Lower leg skin (tissue), 4 donors: ENCODE measurements at regions not wholly inside any gene's neighbourhood (a gene's known extent, or its start where the extent isn't known, plus 50 kb on each side); places are given as distances from the start of the nearest gene placed in this dataset.
"Not testable (repeated sequence)": the region's sequence is repeated elsewhere in the genome, so short reads cannot be mapped to it uniquely, and the experiment has no call there.

Source experiments
- DNase-seq, 2 donors: peaks; one replicate each; pipeline ENCODE4 v3.0.0-alpha.2; 2019; ENCODE audit warnings: low spot score in 2 of 2
- H3K4me3 ChIP-seq: fragments of 200-600 bp; sonication (generic); 2 replicates; pipeline ENCODE4 v1.5.1; 2017; ENCODE audit warnings: mild to moderate bottlenecking, low read depth; ENCODE audit not compliant: poor library complexity, severe bottlenecking
- POLR2A ChIP-seq, 2 donors: fragments of 450-650 bp; IDR thresholded peaks; one replicate each; pipeline ENCODE4 v1.6.1; 2016 to 2017; ENCODE audit warnings: antibody characterized with exemption in 2 of 2, mild to moderate bottlenecking in 1 of 2, moderate library complexity in 1 of 2
- WGBS, 2 donors: methylation state at CpG; one replicate each; pipeline ENCODE4 v1.1.5; 2018; 5-methylcytosine and 5-hydroxymethylcytosine counted together
- intact Hi-C: fragments of 100-400 bp; cut with DNase I; formaldehyde crosslinking; loops from one replicate; pipeline ENCODE4 v1.15.0; 2023; ENCODE audit warnings: low total_unique reads
- TF ChIP-seq, protein P1 (sequence below), 3 donors: fragments of 450-650 bp; IDR thresholded peaks; one replicate each; pipeline ENCODE4 v1.5.1; 2016; ENCODE audit warnings: antibody characterized with exemption in 3 of 3, mild to moderate bottlenecking in 3 of 3, moderate library complexity in 2 of 3

DNA sequence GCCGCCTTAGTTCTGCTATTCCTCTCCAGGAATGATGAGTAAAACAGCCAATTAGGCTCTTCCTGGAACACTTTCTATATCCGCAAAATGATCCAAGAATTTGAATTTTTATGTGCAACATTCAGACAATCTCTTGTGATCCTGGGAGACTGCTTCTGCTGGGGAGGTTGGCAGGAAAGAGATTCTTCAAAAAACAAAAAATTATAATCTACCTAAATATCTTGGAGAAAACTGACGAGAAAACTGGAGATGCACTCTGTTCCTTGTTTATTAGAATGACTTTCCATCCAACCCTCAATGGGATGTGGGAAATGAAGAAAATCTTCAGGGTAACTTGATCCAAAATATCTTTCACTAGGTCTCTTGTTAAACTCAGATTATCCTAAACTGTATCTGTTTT, 346.3 kb upstream of the UBE2E2 start:
- TF ChIP-seq POLR2A (IDR thresholded peaks at IDR 0.05), result no peak
- TF ChIP-seq, protein P1, sequence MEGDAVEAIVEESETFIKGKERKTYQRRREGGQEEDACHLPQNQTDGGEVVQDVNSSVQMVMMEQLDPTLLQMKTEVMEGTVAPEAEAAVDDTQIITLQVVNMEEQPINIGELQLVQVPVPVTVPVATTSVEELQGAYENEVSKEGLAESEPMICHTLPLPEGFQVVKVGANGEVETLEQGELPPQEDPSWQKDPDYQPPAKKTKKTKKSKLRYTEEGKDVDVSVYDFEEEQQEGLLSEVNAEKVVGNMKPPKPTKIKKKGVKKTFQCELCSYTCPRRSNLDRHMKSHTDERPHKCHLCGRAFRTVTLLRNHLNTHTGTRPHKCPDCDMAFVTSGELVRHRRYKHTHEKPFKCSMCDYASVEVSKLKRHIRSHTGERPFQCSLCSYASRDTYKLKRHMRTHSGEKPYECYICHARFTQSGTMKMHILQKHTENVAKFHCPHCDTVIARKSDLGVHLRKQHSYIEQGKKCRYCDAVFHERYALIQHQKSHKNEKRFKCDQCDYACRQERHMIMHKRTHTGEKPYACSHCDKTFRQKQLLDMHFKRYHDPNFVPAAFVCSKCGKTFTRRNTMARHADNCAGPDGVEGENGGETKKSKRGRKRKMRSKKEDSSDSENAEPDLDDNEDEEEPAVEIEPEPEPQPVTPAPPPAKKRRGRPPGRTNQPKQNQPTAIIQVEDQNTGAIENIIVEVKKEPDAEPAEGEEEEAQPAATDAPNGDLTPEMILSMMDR (IDR thresholded peaks at IDR 0.05), result no peak
- no peak overlapping the region for H3K4me3 ChIP-seq
- intact Hi-C loops, result no loop called here
- WGBS, 2 donors, result 75 to 77% methylated on average over 3 of the region's 3 CpGs
- DNase-seq, result no peak

DNA sequence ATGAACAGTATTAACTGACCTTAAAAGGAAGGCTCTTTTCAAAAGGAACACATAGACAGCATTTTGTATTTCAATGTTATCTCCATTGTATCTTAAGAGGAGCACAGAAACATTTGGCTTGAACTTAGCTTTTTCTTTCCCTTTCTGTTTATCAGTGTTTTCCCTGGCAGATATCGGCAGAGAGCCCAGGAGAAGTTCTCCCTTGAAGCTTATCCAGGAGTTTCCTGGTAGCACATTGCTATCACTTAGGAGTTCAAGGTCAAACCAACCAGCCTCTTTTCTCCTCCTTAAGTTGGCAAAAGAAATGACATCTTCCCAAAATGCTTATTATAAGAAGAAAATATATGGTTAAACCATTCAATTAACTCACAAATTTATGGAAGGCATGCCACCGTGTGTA, 344.6 kb upstream of the UBE2E2 start:
- no peak overlapping the region for H3K4me3 ChIP-seq
- TF ChIP-seq, protein P1 (IDR thresholded peaks at IDR 0.05), result no peak
- no peak for TF ChIP-seq POLR2A (IDR thresholded peaks at IDR 0.05)
- DNase-seq, result no peak
- WGBS, 2 donors, result 41 to 58% methylated on average over 2 of the region's 2 CpGs
- intact Hi-C loops, result no loop called here

DNA sequence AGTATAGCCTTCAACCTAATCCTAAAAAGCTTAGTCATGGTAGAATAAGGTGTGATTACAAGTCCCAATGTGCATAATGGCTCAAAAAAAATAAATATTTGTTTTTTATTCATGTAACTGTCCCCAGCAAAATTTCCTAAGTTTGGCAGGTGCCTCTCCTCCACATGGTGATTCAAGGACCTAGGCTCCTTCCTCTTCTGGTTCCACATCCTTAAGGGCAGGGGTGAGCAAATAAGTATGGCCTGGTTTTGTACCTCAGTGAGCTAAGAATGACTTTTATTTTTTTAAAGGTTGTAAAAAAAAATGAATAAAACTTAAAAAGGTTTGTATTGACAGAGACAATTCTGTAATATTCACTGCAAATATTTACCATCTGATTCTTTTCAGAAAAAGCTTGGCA, 343.5 kb upstream of the UBE2E2 start:
- H3K4me3 ChIP-seq, result no peak overlapping the region
- TF ChIP-seq, protein P1 (IDR thresholded peaks at IDR 0.05), result no peak
- no peak for TF ChIP-seq POLR2A (IDR thresholded peaks at IDR 0.05)
- intact Hi-C loops, result no loop called here
- no peak for DNase-seq

DNA sequence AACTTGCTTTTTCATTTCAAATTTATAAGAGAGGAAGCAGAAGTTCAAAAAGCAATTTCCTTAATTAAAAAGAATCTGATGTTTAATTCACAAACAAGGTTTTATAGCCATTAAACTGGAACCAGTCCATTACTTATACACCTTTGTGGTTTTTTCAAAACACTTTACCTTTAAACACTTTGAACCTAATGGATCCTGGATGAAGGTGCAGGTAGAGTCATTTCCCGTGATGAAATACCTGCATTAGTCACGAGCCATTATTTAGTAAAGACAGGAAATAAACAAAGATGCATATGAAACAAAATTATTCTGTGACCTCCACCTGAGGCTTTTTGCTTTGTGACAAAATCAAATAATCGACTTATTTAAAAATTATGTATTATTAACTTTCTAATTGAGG, 341.7 kb upstream of the UBE2E2 start:
- WGBS, 2 donors, result 73 to 84% methylated on average over 3 of the region's 3 CpGs
- intact Hi-C loops, result no loop called here
- no peak for TF ChIP-seq POLR2A (IDR thresholded peaks at IDR 0.05)
- TF ChIP-seq, protein P1 (IDR thresholded peaks at IDR 0.05), result no peak
- no peak for DNase-seq
- H3K4me3 ChIP-seq, result no peak overlapping the region

DNA sequence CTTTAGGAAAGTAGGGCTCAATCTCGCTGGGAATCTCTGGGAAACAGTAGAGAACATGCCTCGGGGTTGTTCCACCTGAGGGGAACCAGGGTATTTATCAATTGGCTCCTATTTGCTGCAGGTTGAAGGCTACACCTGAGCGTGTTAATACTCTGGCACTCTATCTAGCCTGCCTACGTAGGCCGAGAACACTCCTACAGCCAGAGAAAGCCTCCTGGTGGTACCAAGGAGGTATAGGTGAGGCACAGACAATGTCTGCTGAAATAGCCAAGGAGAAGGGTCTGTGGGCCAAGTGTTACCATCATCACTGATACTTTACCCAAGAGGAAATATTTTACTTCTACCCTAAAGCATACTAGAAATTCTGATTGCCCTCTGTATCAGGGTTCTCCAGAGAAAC, 341.0 kb upstream of the UBE2E2 start:
- H3K4me3 ChIP-seq, result no peak overlapping the region
- WGBS, 2 donors, result 86 to 89% methylated on average over 5 of the region's 5 CpGs
- intact Hi-C loops, result no loop called here
- no peak for DNase-seq
- TF ChIP-seq, protein P1 (IDR thresholded peaks at IDR 0.05), result no peak
- TF ChIP-seq POLR2A (IDR thresholded peaks at IDR 0.05), result no peak

DNA sequence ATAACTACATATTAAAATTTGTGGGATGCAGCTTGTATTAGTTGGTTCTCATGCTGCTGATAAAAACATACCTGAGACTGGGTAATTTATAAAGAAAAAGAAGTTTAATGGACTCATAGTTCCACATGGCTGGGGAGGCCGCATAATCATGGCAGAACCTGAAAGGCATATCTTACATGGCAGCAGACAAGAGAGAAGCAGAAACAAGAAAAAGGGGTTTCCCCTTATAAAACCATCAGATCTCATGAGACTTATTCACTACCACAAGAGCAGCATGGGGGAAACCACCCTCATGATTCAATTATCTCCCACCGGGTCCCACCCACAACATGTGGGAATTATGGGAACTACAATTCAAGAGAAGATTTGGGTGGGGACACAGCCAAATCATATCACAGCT, 320.3 kb upstream of the UBE2E2 start:
- WGBS, 2 donors, result 88 to 89% methylated on average over 2 of the region's 2 CpGs
- intact Hi-C loops, H3K4me3 ChIP-seq, DNase-seq: not testable (repeated sequence)
